ENCODE measurements at regions not wholly inside any gene's neighbourhood (a gene's known extent, or its start where the extent isn't known, plus 50 kb on each side); places are given as distances from the start of the nearest gene placed in this dataset.
"Not testable (repeated sequence)": the region's sequence is repeated elsewhere in the genome, so short reads cannot be mapped to it uniquely, and the experiment has no call there.

GRCh38 chr5:89673019-89673418 lies 736.5 kb downstream of the CETN3 start:
- H3K9me3 ChIP-seq (ENCODE audit: control insufficient read depth, insufficient read depth, low read length), result no peaks in the 10 kb centered on the region
- DNase-seq (ENCODE audit: low read depth, low spot score), result no peak
- POLR2A ChIA-PET, result no interaction called here
- CTCF ChIA-PET, result no interaction called here
- H3K27ac ChIP-seq (ENCODE audit: low read depth, low read length), result no peak overlapping the region
- no peaks in the 10 kb centered on the region for H3K27me3 ChIP-seq (ENCODE audit: control insufficient read depth, insufficient read depth, low read length)
- H3K4me3 ChIP-seq (ENCODE audit: low read depth, low read length), result no peak overlapping the region
- TF ChIP-seq, protein P1, sequence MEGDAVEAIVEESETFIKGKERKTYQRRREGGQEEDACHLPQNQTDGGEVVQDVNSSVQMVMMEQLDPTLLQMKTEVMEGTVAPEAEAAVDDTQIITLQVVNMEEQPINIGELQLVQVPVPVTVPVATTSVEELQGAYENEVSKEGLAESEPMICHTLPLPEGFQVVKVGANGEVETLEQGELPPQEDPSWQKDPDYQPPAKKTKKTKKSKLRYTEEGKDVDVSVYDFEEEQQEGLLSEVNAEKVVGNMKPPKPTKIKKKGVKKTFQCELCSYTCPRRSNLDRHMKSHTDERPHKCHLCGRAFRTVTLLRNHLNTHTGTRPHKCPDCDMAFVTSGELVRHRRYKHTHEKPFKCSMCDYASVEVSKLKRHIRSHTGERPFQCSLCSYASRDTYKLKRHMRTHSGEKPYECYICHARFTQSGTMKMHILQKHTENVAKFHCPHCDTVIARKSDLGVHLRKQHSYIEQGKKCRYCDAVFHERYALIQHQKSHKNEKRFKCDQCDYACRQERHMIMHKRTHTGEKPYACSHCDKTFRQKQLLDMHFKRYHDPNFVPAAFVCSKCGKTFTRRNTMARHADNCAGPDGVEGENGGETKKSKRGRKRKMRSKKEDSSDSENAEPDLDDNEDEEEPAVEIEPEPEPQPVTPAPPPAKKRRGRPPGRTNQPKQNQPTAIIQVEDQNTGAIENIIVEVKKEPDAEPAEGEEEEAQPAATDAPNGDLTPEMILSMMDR (IDR thresholded peaks at IDR 0.05; ENCODE audit: low read depth, low read length), result no peak

DNA sequence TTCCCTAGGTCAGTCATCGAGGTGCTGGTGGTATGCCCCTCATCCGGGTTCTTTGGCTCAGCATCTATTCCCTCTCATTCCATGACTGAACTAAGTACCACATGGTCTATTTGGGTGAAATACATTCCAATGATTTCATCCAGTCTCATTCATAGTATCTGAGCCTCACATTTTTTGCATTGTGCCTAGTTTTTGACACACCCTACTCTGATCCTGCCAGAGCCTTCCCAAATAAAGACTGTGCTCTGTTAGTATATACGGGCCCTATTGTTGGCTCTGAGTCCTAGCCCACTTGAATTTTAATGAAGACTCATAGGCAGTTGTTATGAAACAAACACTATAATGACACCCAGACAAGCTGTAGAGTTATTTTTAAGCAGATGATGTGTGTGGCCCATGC lies 740.7 kb downstream of the CETN3 start:
- CTCF ChIA-PET, result no interaction called here
- Histone ChIP-seq H3K4me3 (ENCODE audit: low read depth, low read length) (no peak overlapping the region), H3K27ac (ENCODE audit: low read depth, low read length) (no peak overlapping the region), H3K27me3 (ENCODE audit: control insufficient read depth, insufficient read depth, low read length) (no peaks in the 10 kb centered on the region), H3K9me3 (ENCODE audit: control insufficient read depth, insufficient read depth, low read length) (no peaks in the 10 kb centered on the region)
- POLR2A ChIA-PET, result no interaction called here
- DNase-seq (ENCODE audit: low read depth, low spot score), result no peak
- TF ChIP-seq, protein P1 (IDR thresholded peaks at IDR 0.05; ENCODE audit: low read depth, low read length), result no peak

DNA sequence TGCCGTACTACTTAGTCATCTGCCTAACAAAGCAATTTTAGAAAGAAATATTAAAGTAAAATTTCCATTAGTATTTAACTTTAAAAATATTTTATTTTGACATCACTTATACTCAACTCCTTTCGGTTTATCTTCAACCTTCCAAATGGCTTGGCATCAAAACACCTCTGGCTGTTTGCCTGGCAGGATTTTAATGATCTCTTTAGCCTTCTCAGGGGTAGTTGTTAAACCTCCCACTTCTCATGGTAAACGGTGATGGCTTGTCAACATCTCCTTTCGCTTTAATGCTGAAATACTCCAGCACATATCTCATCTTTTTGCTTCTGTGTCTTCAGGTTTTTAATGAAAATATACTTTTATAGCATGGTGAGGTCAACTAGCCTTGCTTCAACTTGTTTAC lies 747.1 kb downstream of the CETN3 start:
- Histone ChIP-seq H3K27ac (ENCODE audit: low read depth, low read length) (no peak overlapping the region), H3K9me3 (ENCODE audit: control insufficient read depth, insufficient read depth, low read length) (no peaks in the 10 kb centered on the region), H3K4me3 (ENCODE audit: low read depth, low read length) (no peak overlapping the region), H3K27me3 (ENCODE audit: control insufficient read depth, insufficient read depth, low read length) (no peaks in the 10 kb centered on the region)
- POLR2A ChIA-PET, result no interaction called here
- TF ChIP-seq, protein P1 (IDR thresholded peaks at IDR 0.05; ENCODE audit: low read depth, low read length), result no peak
- CTCF ChIA-PET, result interaction anchor here (1.2 kb wide), 1 partner anchor 934 kb away, joined by 3 read pairs; no protein-coding TSS in a partner anchor
- DNase-seq (ENCODE audit: low read depth, low spot score), result no peak

- TF ChIP-seq, protein P1 (IDR thresholded peaks at IDR 0.05; ENCODE audit: low read depth, low read length), result no peak
- no peak for DNase-seq (ENCODE audit: low read depth, low spot score)
- CTCF ChIA-PET, result no interaction called here
- H3K27ac ChIP-seq (ENCODE audit: low read depth, low read length), result no peak overlapping the region
- H3K9me3 ChIP-seq (ENCODE audit: control insufficient read depth, insufficient read depth, low read length), result peaks cover 3% of the 10 kb centered on the region; the same call in 1 of the 2 replicates
- H3K4me3 ChIP-seq (ENCODE audit: low read depth, low read length), result no peak overlapping the region
- H3K27me3 ChIP-seq (ENCODE audit: control insufficient read depth, insufficient read depth, low read length), result no peaks in the 10 kb centered on the region
- POLR2A ChIA-PET, result no interaction called here
These were observed 755.9 kb upstream of the MEF2C start for GRCh38 chr5:89638871-89639270.

DNA sequence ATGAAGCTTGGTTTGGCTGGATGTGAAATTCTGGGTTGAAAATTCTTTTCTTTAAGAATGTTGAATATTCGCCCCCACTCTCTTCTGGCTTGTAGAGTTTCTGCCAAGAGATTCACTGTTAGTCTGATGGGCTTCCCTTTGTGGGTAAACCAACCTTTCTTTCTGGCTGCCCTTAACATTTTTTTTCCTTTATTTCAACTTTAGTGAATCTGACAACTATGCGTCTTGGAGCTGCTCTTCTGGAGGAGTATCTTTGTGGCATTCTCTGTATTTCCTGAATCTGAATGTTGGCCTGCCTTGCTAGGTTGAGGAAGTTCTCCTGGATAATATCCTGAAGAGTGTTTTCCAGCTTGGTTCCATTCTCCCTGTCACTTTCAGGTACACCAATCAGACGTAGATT lies 751.2 kb upstream of the MEF2C start:
- H3K4me3 ChIP-seq (ENCODE audit: low read depth, low read length); CTCF ChIA-PET; POLR2A ChIA-PET: not testable (repeated sequence)

GRCh38 chr5:89630064-89630463 lies 747.1 kb upstream of the MEF2C start:
- CTCF ChIA-PET; POLR2A ChIA-PET; H3K27ac ChIP-seq (ENCODE audit: low read depth, low read length); H3K9me3 ChIP-seq (ENCODE audit: control insufficient read depth, insufficient read depth, low read length); DNase-seq (ENCODE audit: low read depth, low spot score); H3K4me3 ChIP-seq (ENCODE audit: low read depth, low read length); H3K27me3 ChIP-seq (ENCODE audit: control insufficient read depth, insufficient read depth, low read length): not testable (repeated sequence)

More for the DNA sequence above, 751.2 kb upstream of the MEF2C start:
- not testable (repeated sequence) for H3K27me3 ChIP-seq (ENCODE audit: control insufficient read depth, insufficient read depth, low read length); DNase-seq (ENCODE audit: low read depth, low spot score); H3K27ac ChIP-seq (ENCODE audit: low read depth, low read length); H3K9me3 ChIP-seq (ENCODE audit: control insufficient read depth, insufficient read depth, low read length)

All from AG04450 (cell line).